Mononuclear cell (primary cell): ENCODE measurements at regions not wholly inside any gene's neighbourhood (a gene's known extent, or its start where the extent isn't known, plus 50 kb on each side); places are given as distances from the start of the nearest gene placed in this dataset.

Experiments
- H3K27me3 ChIP-seq: 2 replicates; pipeline ENCODE4 v1.6.0; 2011; ENCODE audit warnings: low read length, control low read depth; ENCODE audit not compliant: insufficient read depth
- H3K4me1 ChIP-seq: 2 replicates; pipeline ENCODE4 v1.5.1; 2011; ENCODE audit warnings: mild to moderate bottlenecking, low read length, control low read depth; ENCODE audit not compliant: insufficient read depth
- H3K4me3 ChIP-seq: 2 replicates; pipeline ENCODE4 v1.5.1; 2011; ENCODE audit warnings: mild to moderate bottlenecking, low read length, moderate library complexity
- H3K9me3 ChIP-seq: 2 replicates; pipeline ENCODE4 v1.5.1; 2011; ENCODE audit warnings: low read depth, mild to moderate bottlenecking, control low read depth, low read length

GRCh38 chr13:105316731-105317130, 1218.7 kb downstream of the EFNB2 start:
- Histone ChIP-seq H3K4me1 (no peaks in the 10 kb centered on the region), H3K27me3 (no peaks in the 10 kb centered on the region), H3K9me3 (no peaks in the 10 kb centered on the region), H3K4me3 (no peak overlapping the region)

- Histone ChIP-seq H3K4me1 (no peaks in the 10 kb centered on the region), H3K9me3 (no peaks in the 10 kb centered on the region), H3K4me3 (no peak overlapping the region), H3K27me3 (no peaks in the 10 kb centered on the region)
Observed at GRCh38 chr13:105312906-105313305, 1222.6 kb downstream of the EFNB2 start.

GRCh38 chr13:105311094-105311493, 1224.4 kb downstream of the EFNB2 start:
- H3K9me3 ChIP-seq, result no peaks in the 10 kb centered on the region
- no peaks in the 10 kb centered on the region for H3K27me3 ChIP-seq
- H3K4me1 ChIP-seq, result no peaks in the 10 kb centered on the region
- H3K4me3 ChIP-seq, result no peak overlapping the region

- H3K27me3 ChIP-seq, result no peaks in the 10 kb centered on the region
- no peaks in the 10 kb centered on the region for H3K9me3 ChIP-seq
- H3K4me1 ChIP-seq, result no peaks in the 10 kb centered on the region
- H3K4me3 ChIP-seq, result no peak overlapping the region
Observed at GRCh38 chr13:105307776-105308175, 1227.7 kb downstream of the EFNB2 start.

GRCh38 chr13:105297839-105298238, 1237.6 kb downstream of the EFNB2 start:
- Histone ChIP-seq H3K4me1 (no peaks in the 10 kb centered on the region), H3K9me3 (no peaks in the 10 kb centered on the region), H3K4me3 (no peak overlapping the region), H3K27me3 (no peaks in the 10 kb centered on the region)

- H3K4me1 ChIP-seq, result no peaks in the 10 kb centered on the region
- H3K9me3 ChIP-seq, result no peaks in the 10 kb centered on the region
- no peaks in the 10 kb centered on the region for H3K27me3 ChIP-seq
- H3K4me3 ChIP-seq, result no peak overlapping the region
Observed at GRCh38 chr13:105291987-105292386, 1243.5 kb downstream of the EFNB2 start.

- Histone ChIP-seq H3K4me3 (no peak overlapping the region), H3K27me3 (no peaks in the 10 kb centered on the region), H3K4me1 (no peaks in the 10 kb centered on the region), H3K9me3 (no peaks in the 10 kb centered on the region)
Observed at GRCh38 chr13:105290596-105290995, 1244.9 kb downstream of the EFNB2 start.

- Histone ChIP-seq H3K4me3 (no peak overlapping the region), H3K9me3 (no peaks in the 10 kb centered on the region), H3K27me3 (no peaks in the 10 kb centered on the region), H3K4me1 (no peaks in the 10 kb centered on the region)
Observed at GRCh38 chr13:105285526-105285925, 1249.9 kb downstream of the EFNB2 start.

GRCh38 chr13:105282406-105283285, 1252.8 kb downstream of the EFNB2 start:
- H3K27me3 ChIP-seq, result no peaks in the 10 kb centered on the region
- H3K4me3 ChIP-seq, result no peak overlapping the region
- no peaks in the 10 kb centered on the region for H3K4me1 ChIP-seq
- no peaks in the 10 kb centered on the region for H3K9me3 ChIP-seq

GRCh38 chr13:105278943-105279381, 1256.5 kb downstream of the EFNB2 start:
- no peaks in the 10 kb centered on the region for H3K27me3 ChIP-seq
- H3K4me3 ChIP-seq, result no peak overlapping the region
- H3K4me1 ChIP-seq, result no peaks in the 10 kb centered on the region
- H3K9me3 ChIP-seq, result no peaks in the 10 kb centered on the region

- Histone ChIP-seq H3K4me1 (peaks cover 5% of the 10 kb centered on the region), H3K4me3 (no peak overlapping the region)
Observed at GRCh38 chr13:105276571-105276970, 1258.9 kb downstream of the EFNB2 start.

GRCh38 chr13:105273665-105274222, 1261.7 kb downstream of the EFNB2 start:
- Histone ChIP-seq H3K9me3 (no peaks in the 10 kb centered on the region), H3K27me3 (no peaks in the 10 kb centered on the region), H3K4me3 (no peak overlapping the region), H3K4me1 (peaks cover 5% of the 10 kb centered on the region)

More at GRCh38 chr13:105276571-105276970, 1258.9 kb downstream of the EFNB2 start:
- no peaks in the 10 kb centered on the region for H3K27me3 ChIP-seq
- no peaks in the 10 kb centered on the region for H3K9me3 ChIP-seq

GRCh38 chr13:105272660-105273631, 1262.5 kb downstream of the EFNB2 start:
- no peaks in the 10 kb centered on the region for H3K27me3 ChIP-seq

GRCh38 chr13:105266615-105267014, 1268.8 kb downstream of the EFNB2 start:
- Histone ChIP-seq H3K27me3 (no peaks in the 10 kb centered on the region), H3K4me1 (no peaks in the 10 kb centered on the region), H3K4me3 (no peak overlapping the region), H3K9me3 (no peaks in the 10 kb centered on the region)

More at GRCh38 chr13:105272660-105273631, 1262.5 kb downstream of the EFNB2 start:
- Histone ChIP-seq H3K9me3 (no peaks in the 10 kb centered on the region), H3K4me1 (peaks cover 5% of the 10 kb centered on the region), H3K4me3 (no peak overlapping the region)

GRCh38 chr13:105262579-105262978, 1272.9 kb downstream of the EFNB2 start:
- H3K9me3 ChIP-seq, result no peaks in the 10 kb centered on the region
- no peaks in the 10 kb centered on the region for H3K4me1 ChIP-seq
- no peak overlapping the region for H3K4me3 ChIP-seq
- no peaks in the 10 kb centered on the region for H3K27me3 ChIP-seq
